ENCODE measurements at regions not wholly inside any gene's neighbourhood (a gene's known extent, or its start where the extent isn't known, plus 50 kb on each side); places are given as distances from the start of the nearest gene placed in this dataset.

- Histone ChIP-seq H3K79me2 (ENCODE audit: insufficient read depth, low read length) (no peaks in the 10 kb centered on the region), H3K4me1 (ENCODE audit: insufficient read depth, low read length, severe bottlenecking) (no peaks in the 10 kb centered on the region), H2AFZ (ENCODE audit: low read length) (no peak overlapping the region), H3K9me2 (ENCODE audit: low read depth, low read length) (no peaks in the 10 kb centered on the region), H3K4me2 (ENCODE audit: low read length) (no peak overlapping the region), H3K36me3 (ENCODE audit: insufficient read depth, low read length) (no peaks in the 10 kb centered on the region), H4K20me1 (ENCODE audit: insufficient read depth, low read length) (no peaks in the 10 kb centered on the region), H3K27ac (ENCODE audit: low read depth, low read length, poor library complexity, severe bottlenecking) (no peak overlapping the region), H3K4me3 (ENCODE audit: low read depth, low read length, poor library complexity, severe bottlenecking) (no peak overlapping the region), H3F3A (ENCODE audit: insufficient read depth, low read length) (no peaks in the 10 kb centered on the region), H3K9me3 (ENCODE audit: low read length) (no peaks in the 10 kb centered on the region), H3K27me3 (ENCODE audit: insufficient read depth, low read length) (no peaks in the 10 kb centered on the region), H3K9ac (ENCODE audit: low read length) (no peak overlapping the region)
- TF ChIP-seq, protein P1, sequence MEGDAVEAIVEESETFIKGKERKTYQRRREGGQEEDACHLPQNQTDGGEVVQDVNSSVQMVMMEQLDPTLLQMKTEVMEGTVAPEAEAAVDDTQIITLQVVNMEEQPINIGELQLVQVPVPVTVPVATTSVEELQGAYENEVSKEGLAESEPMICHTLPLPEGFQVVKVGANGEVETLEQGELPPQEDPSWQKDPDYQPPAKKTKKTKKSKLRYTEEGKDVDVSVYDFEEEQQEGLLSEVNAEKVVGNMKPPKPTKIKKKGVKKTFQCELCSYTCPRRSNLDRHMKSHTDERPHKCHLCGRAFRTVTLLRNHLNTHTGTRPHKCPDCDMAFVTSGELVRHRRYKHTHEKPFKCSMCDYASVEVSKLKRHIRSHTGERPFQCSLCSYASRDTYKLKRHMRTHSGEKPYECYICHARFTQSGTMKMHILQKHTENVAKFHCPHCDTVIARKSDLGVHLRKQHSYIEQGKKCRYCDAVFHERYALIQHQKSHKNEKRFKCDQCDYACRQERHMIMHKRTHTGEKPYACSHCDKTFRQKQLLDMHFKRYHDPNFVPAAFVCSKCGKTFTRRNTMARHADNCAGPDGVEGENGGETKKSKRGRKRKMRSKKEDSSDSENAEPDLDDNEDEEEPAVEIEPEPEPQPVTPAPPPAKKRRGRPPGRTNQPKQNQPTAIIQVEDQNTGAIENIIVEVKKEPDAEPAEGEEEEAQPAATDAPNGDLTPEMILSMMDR (IDR thresholded peaks at IDR 0.05; ENCODE audit: low read length), result no peak
- no peak for TF ChIP-seq EZH2 (IDR thresholded peaks at IDR 0.05; ENCODE audit: borderline replicate concordance, low read length)
Measured at GRCh38 chr4:128551280-128551679, 258.2 kb upstream of the JADE1 start.

DNA sequence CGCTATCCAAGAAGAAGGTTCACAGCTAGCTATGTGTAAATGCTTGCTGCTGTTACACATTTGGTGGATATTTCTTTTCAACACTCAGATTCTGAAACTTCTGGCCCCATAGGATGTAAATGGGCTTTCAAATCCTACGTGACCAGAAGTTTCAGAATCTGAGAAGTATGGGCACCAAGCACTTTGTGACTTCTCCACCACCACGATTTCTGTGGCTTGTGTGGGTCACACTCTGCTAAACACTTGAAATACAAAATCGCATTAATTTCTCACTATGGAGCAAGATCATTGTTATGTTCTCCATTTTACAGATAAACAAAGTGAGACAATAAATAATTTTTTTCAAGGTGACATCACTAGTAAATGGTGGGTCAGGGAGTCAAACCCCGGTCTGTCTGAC is 259.4 kb upstream of the JADE1 start:
- Histone ChIP-seq H3K9me3 (ENCODE audit: low read length) (no peaks in the 10 kb centered on the region), H3K36me3 (ENCODE audit: insufficient read depth, low read length) (no peaks in the 10 kb centered on the region), H3K27ac (ENCODE audit: low read depth, low read length, poor library complexity, severe bottlenecking) (no peak overlapping the region), H2AFZ (ENCODE audit: low read length) (no peak overlapping the region), H3K4me1 (ENCODE audit: insufficient read depth, low read length, severe bottlenecking) (no peaks in the 10 kb centered on the region), H3K9ac (ENCODE audit: low read length) (no peak overlapping the region), H3K4me3 (ENCODE audit: low read depth, low read length, poor library complexity, severe bottlenecking) (no peak overlapping the region), H4K20me1 (ENCODE audit: insufficient read depth, low read length) (no peaks in the 10 kb centered on the region), H3K79me2 (ENCODE audit: insufficient read depth, low read length) (no peaks in the 10 kb centered on the region), H3K4me2 (ENCODE audit: low read length) (no peak overlapping the region), H3K9me2 (ENCODE audit: low read depth, low read length) (no peaks in the 10 kb centered on the region), H3F3A (ENCODE audit: insufficient read depth, low read length) (no peaks in the 10 kb centered on the region), H3K27me3 (ENCODE audit: insufficient read depth, low read length) (no peaks in the 10 kb centered on the region)
- TF ChIP-seq, protein P1 (IDR thresholded peaks at IDR 0.05; ENCODE audit: low read length), result no peak
- no peak for TF ChIP-seq EZH2 (IDR thresholded peaks at IDR 0.05; ENCODE audit: borderline replicate concordance, low read length)

DNA sequence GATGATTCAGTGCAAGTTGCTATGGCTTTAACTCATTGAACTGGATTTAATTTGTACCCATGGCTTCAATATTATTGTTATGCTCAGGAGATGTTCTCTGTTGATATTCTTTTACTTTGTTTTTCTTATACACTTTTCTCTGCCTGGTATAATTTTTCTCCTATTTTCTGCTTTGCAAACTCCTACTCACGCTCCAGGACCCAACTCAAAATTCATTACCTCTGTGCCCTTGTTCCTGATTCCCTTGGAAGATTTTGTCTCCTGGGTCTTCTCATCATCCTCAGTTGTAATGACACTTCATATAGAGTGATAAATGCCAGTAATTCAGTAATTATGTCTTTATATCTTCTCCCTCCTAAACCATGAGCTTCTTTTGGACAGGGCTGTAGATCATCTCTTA is 259.9 kb upstream of the JADE1 start:
- Histone ChIP-seq H3K27me3 (ENCODE audit: insufficient read depth, low read length) (no peaks in the 10 kb centered on the region), H3K9ac (ENCODE audit: low read length) (no peak overlapping the region), H3K36me3 (ENCODE audit: insufficient read depth, low read length) (no peaks in the 10 kb centered on the region), H3K27ac (ENCODE audit: low read depth, low read length, poor library complexity, severe bottlenecking) (no peak overlapping the region), H3K9me3 (ENCODE audit: low read length) (no peaks in the 10 kb centered on the region), H3F3A (ENCODE audit: insufficient read depth, low read length) (no peaks in the 10 kb centered on the region), H3K79me2 (ENCODE audit: insufficient read depth, low read length) (no peaks in the 10 kb centered on the region), H3K9me2 (ENCODE audit: low read depth, low read length) (no peaks in the 10 kb centered on the region), H3K4me3 (ENCODE audit: low read depth, low read length, poor library complexity, severe bottlenecking) (no peak overlapping the region), H2AFZ (ENCODE audit: low read length) (no peak overlapping the region), H3K4me1 (ENCODE audit: insufficient read depth, low read length, severe bottlenecking) (no peaks in the 10 kb centered on the region), H3K4me2 (ENCODE audit: low read length) (no peak overlapping the region), H4K20me1 (ENCODE audit: insufficient read depth, low read length) (no peaks in the 10 kb centered on the region)
- TF ChIP-seq, protein P1 (IDR thresholded peaks at IDR 0.05; ENCODE audit: low read length), result no peak
- TF ChIP-seq EZH2 (IDR thresholded peaks at IDR 0.05; ENCODE audit: borderline replicate concordance, low read length), result no peak
